ENCODE measurements at regions not wholly inside any gene's neighbourhood (a gene's known extent, or its start where the extent isn't known, plus 50 kb on each side); places are given as distances from the start of the nearest gene placed in this dataset.
A peak's percentile ranks its signal among the peaks of the same experiment; 100 is the strongest.
"Not testable (repeated sequence)": the region's sequence is repeated elsewhere in the genome, so short reads cannot be mapped to it uniquely, and the experiment has no call there.

- no peak for DNase-seq
Measured at GRCh38 chr20:30593572-30593971, 663.9 kb upstream of the DEFB115 start.

GRCh38 chr20:30594112-30594511 lies 663.4 kb upstream of the DEFB115 start:
- no peak for DNase-seq

GRCh38 chr20:30595698-30596097 lies 661.8 kb upstream of the DEFB115 start:
- no peak for DNase-seq

GRCh38 chr20:30597429-30597828 lies 660.0 kb upstream of the DEFB115 start:
- DNase-seq: not testable (repeated sequence)

- no peak for DNase-seq
Measured at GRCh38 chr20:30598460-30599230, 658.8 kb upstream of the DEFB115 start.

- DNase-seq: no peak
Measured at GRCh38 chr20:30599990-30600389, 657.5 kb upstream of the DEFB115 start.

GRCh38 chr20:30601974-30602373 lies 655.5 kb upstream of the DEFB115 start:
- no peak for DNase-seq

- DNase-seq: no peak
Measured at GRCh38 chr20:30602424-30602823, 655.0 kb upstream of the DEFB115 start.

- DNase-seq: no peak
Measured at GRCh38 chr20:30606990-30607389, 650.5 kb upstream of the DEFB115 start.

GRCh38 chr20:30610029-30610693 lies 647.3 kb upstream of the DEFB115 start:
- DNase-seq: no peak

GRCh38 chr20:30610751-30611150 lies 646.7 kb upstream of the DEFB115 start:
- DNase-seq: no peak

- peak in 5 of 14 donors; percentile 3 to 29 (median 7) for DNase-seq
Measured at GRCh38 chr20:30611239-30611984, 646.1 kb upstream of the DEFB115 start.

- no peak for DNase-seq
Measured at GRCh38 chr20:30612344-30612743, 645.1 kb upstream of the DEFB115 start.

- not testable (repeated sequence) for DNase-seq
Measured at GRCh38 chr20:30621346-30621745, 636.1 kb upstream of the DEFB115 start.

GRCh38 chr20:30624310-30624709 lies 633.2 kb upstream of the DEFB115 start:
- DNase-seq: not testable (repeated sequence)

GRCh38 chr20:30629376-30629775 lies 628.1 kb upstream of the DEFB115 start:
- not testable (repeated sequence) for DNase-seq

- no peak for DNase-seq
Measured at GRCh38 chr20:30630761-30631160, 626.7 kb upstream of the DEFB115 start.

GRCh38 chr20:30631261-30631789 lies 626.1 kb upstream of the DEFB115 start:
- not testable (repeated sequence) for DNase-seq

GRCh38 chr20:30632773-30633172 lies 624.7 kb upstream of the DEFB115 start:
- DNase-seq: not testable (repeated sequence)

- not testable (repeated sequence) for DNase-seq
Measured at GRCh38 chr20:30641522-30641921, 615.9 kb upstream of the DEFB115 start.

GRCh38 chr20:30660982-30661381 lies 596.5 kb upstream of the DEFB115 start:
- not testable (repeated sequence) for DNase-seq

GRCh38 chr20:30668418-30668817 lies 589.0 kb upstream of the DEFB115 start:
- not testable (repeated sequence) for DNase-seq

Data from C1 segment of cervical spinal cord (tissue), 14 donors.